ENCODE measurements at regions not wholly inside any gene's neighbourhood (a gene's known extent, or its start where the extent isn't known, plus 50 kb on each side); places are given as distances from the start of the nearest gene placed in this dataset.

DNA sequence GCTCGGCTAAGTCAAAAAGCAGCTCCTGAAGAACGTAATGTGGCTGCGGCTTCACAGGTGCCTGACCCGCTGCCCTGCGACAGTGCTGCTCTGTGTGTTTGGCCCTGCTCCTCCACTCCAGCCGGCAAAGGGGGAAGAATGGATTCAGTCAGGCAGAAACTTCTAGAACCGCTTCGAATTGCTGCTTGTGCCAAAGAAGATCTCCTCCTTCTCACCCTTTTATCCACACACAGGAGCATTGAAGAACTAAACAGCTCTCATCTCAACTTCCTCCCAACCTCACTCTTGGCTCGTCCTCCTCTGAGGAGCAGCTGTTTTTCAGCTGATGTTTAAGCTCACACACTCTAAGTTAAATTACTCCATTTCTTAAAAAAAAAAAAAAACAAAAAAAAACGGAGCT, 651.4 kb downstream of the INHBA start:
- no peaks in the 10 kb centered on the region for H3K27me3 ChIP-seq (ENCODE audit: insufficient read depth, low read length, poor library complexity, severe bottlenecking)
- no peak overlapping the region for H3K9ac ChIP-seq (ENCODE audit: low read depth, low read length, poor library complexity, severe bottlenecking)
- H3K36me3 ChIP-seq (ENCODE audit: insufficient read depth, low read length) = no peaks in the 10 kb centered on the region
- H3F3A ChIP-seq (ENCODE audit: low read depth) = no peaks in the 10 kb centered on the region
- no peaks in the 10 kb centered on the region for H3K79me2 ChIP-seq (ENCODE audit: insufficient read depth, low read length)
- TF ChIP-seq EZH2phosphoT487 (IDR thresholded peaks at IDR 0.05; ENCODE audit: borderline replicate concordance) = no peak
- TF ChIP-seq, protein P1, sequence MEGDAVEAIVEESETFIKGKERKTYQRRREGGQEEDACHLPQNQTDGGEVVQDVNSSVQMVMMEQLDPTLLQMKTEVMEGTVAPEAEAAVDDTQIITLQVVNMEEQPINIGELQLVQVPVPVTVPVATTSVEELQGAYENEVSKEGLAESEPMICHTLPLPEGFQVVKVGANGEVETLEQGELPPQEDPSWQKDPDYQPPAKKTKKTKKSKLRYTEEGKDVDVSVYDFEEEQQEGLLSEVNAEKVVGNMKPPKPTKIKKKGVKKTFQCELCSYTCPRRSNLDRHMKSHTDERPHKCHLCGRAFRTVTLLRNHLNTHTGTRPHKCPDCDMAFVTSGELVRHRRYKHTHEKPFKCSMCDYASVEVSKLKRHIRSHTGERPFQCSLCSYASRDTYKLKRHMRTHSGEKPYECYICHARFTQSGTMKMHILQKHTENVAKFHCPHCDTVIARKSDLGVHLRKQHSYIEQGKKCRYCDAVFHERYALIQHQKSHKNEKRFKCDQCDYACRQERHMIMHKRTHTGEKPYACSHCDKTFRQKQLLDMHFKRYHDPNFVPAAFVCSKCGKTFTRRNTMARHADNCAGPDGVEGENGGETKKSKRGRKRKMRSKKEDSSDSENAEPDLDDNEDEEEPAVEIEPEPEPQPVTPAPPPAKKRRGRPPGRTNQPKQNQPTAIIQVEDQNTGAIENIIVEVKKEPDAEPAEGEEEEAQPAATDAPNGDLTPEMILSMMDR (conservative IDR thresholded peaks at IDR 0.05; ENCODE audit: low read length) = no peak
- no peaks in the 10 kb centered on the region; the same call in 1 of the 2 replicates for H3K9me2 ChIP-seq (replicated peaks; ENCODE audit: low read depth, low read length)
- H3K4me3 ChIP-seq (ENCODE audit: low read length, poor library complexity, severe bottlenecking) = no peak overlapping the region
- no peak overlapping the region for H3K4me2 ChIP-seq (ENCODE audit: low read depth, low read length, poor library complexity, severe bottlenecking)
- no peak overlapping the region for H2AFZ ChIP-seq (ENCODE audit: low read length)
- no peaks in the 10 kb centered on the region for H3K9me3 ChIP-seq (ENCODE audit: insufficient read depth, low read depth, low read length)
- no peaks in the 10 kb centered on the region for H4K20me1 ChIP-seq (ENCODE audit: insufficient read depth, low read length, poor library complexity, severe bottlenecking)
- H3K4me1 ChIP-seq (ENCODE audit: insufficient read depth, low read length, poor library complexity, severe bottlenecking) = no peaks in the 10 kb centered on the region

DNA sequence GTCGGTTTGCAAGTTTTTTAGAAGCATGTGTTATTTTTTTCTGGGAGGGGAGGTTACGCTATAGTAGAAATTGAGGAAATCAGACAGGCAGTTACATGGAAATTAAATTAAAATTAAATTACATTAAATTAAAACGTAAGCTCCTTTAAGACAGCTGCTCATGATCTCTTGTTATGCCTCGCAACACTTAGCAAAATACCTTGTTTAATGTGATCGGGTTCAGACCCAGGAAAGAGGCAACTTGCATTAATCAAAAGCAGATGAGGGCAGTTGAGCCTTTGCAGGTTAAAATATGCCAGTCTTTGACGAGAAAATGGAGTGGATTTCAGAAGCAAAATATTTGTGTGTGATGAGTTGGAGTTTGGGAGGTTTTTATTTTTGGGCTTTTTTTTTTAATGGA, 651.8 kb downstream of the INHBA start:
- Histone ChIP-seq H3F3A (ENCODE audit: low read depth) (no peaks in the 10 kb centered on the region), H3K9ac (ENCODE audit: low read depth, low read length, poor library complexity, severe bottlenecking) (no peak overlapping the region), H2AFZ (ENCODE audit: low read length) (no peak overlapping the region), H3K4me3 (ENCODE audit: low read length, poor library complexity, severe bottlenecking) (no peak overlapping the region), H3K79me2 (ENCODE audit: insufficient read depth, low read length) (no peaks in the 10 kb centered on the region), H3K9me2 (replicated peaks; ENCODE audit: low read depth, low read length) (no peaks in the 10 kb centered on the region; the same call in 1 of the 2 replicates), H4K20me1 (ENCODE audit: insufficient read depth, low read length, poor library complexity, severe bottlenecking) (no peaks in the 10 kb centered on the region), H3K4me1 (ENCODE audit: insufficient read depth, low read length, poor library complexity, severe bottlenecking) (no peaks in the 10 kb centered on the region), H3K4me2 (ENCODE audit: low read depth, low read length, poor library complexity, severe bottlenecking) (no peak overlapping the region), H3K27me3 (ENCODE audit: insufficient read depth, low read length, poor library complexity, severe bottlenecking) (no peaks in the 10 kb centered on the region), H3K36me3 (ENCODE audit: insufficient read depth, low read length) (no peaks in the 10 kb centered on the region), H3K9me3 (ENCODE audit: insufficient read depth, low read depth, low read length) (no peaks in the 10 kb centered on the region)
- TF ChIP-seq, protein P1 (conservative IDR thresholded peaks at IDR 0.05; ENCODE audit: low read length) = no peak

DNA sequence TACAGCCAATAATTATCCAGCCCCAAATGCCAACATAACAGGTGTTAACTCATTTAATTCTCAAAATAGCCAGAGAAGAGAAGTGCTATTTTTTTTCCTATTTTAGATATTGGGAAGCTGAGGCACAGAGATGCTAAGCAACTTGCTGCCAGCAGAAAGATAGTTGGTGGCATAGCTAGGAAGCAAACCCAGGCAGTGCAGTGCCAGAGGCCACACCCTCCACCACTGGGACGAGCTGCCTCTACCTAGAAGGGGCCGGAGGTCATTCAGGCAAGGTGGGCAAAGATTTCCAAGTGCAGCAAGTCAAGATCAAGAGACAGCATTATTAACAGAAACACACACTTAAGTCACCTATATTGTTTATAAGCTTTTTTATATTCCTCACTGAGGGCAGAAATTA, 654.1 kb downstream of the INHBA start:
- Histone ChIP-seq H3K4me1 (ENCODE audit: insufficient read depth, low read length, poor library complexity, severe bottlenecking) (no peaks in the 10 kb centered on the region), H3K9ac (ENCODE audit: low read depth, low read length, poor library complexity, severe bottlenecking) (no peak overlapping the region), H3K9me2 (replicated peaks; ENCODE audit: low read depth, low read length) (no peaks in the 10 kb centered on the region), H2AFZ (ENCODE audit: low read length) (no peak overlapping the region), H3K27me3 (ENCODE audit: insufficient read depth, low read length, poor library complexity, severe bottlenecking) (no peaks in the 10 kb centered on the region), H3K9me3 (ENCODE audit: insufficient read depth, low read depth, low read length) (0 out of 2 replicates have a peak, but pooled peaks cover under 1% of the 10 kb centered on the region), H3F3A (ENCODE audit: low read depth) (no peaks in the 10 kb centered on the region), H3K4me2 (ENCODE audit: low read depth, low read length, poor library complexity, severe bottlenecking) (no peak overlapping the region), H4K20me1 (ENCODE audit: insufficient read depth, low read length, poor library complexity, severe bottlenecking) (no peaks in the 10 kb centered on the region), H3K4me3 (ENCODE audit: low read length, poor library complexity, severe bottlenecking) (no peak overlapping the region), H3K36me3 (ENCODE audit: insufficient read depth, low read length) (no peaks in the 10 kb centered on the region), H3K79me2 (ENCODE audit: insufficient read depth, low read length) (no peaks in the 10 kb centered on the region)
- no peak for TF ChIP-seq EZH2phosphoT487 (IDR thresholded peaks at IDR 0.05; ENCODE audit: borderline replicate concordance)
- TF ChIP-seq, protein P1 (conservative IDR thresholded peaks at IDR 0.05; ENCODE audit: low read length) = no peak
